ENCODE measurements at regions not wholly inside any gene's neighbourhood (a gene's known extent, or its start where the extent isn't known, plus 50 kb on each side); places are given as distances from the start of the nearest gene placed in this dataset.

DNA sequence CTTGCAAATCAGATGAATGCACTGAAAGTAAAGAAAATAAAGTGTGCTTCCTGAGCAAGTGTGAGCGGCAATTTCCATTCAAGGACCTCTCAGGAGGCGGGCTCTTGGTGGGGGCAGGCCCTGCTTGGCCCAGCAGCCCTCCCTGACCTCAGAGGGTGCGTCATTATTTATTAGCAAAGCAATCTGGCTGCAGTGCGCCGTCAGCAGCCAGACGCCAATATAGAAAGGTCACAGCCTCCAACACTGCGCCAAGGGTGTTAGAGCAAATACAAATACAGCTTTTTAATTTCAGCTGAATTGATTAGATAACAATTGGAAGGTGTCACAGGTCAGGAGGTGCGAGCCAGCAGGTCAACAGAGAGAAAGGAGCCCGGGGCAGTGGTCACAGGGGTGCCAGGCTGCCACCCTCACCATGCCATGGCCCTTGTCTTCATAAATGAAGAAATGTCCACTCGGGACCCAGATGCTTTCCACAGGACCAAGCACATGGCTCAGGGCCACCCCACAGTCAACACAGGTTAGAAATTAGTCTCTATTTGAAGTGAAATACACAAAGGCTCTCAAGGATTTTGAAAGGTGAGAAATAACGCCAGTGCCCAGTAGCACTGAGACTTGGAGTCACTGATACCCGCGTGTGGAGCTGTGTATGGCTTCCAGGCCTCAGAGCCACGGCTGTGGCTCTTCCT, 309.8 kb downstream of the IRX2 start:
- TF ChIP-seq, protein P1, sequence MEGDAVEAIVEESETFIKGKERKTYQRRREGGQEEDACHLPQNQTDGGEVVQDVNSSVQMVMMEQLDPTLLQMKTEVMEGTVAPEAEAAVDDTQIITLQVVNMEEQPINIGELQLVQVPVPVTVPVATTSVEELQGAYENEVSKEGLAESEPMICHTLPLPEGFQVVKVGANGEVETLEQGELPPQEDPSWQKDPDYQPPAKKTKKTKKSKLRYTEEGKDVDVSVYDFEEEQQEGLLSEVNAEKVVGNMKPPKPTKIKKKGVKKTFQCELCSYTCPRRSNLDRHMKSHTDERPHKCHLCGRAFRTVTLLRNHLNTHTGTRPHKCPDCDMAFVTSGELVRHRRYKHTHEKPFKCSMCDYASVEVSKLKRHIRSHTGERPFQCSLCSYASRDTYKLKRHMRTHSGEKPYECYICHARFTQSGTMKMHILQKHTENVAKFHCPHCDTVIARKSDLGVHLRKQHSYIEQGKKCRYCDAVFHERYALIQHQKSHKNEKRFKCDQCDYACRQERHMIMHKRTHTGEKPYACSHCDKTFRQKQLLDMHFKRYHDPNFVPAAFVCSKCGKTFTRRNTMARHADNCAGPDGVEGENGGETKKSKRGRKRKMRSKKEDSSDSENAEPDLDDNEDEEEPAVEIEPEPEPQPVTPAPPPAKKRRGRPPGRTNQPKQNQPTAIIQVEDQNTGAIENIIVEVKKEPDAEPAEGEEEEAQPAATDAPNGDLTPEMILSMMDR (IDR thresholded peaks at IDR 0.05) = no peak
- no peak for TF ChIP-seq POLR2AphosphoS5 (IDR thresholded peaks at IDR 0.05)
- TF ChIP-seq POLR2A (IDR thresholded peaks at IDR 0.05) = no peak
- no peak for TF ChIP-seq EP300 (IDR thresholded peaks at IDR 0.05)
- 63 to 69% methylated on average over 14 of the region's 14 CpGs for WGBS, 2 donors
- H3K36me3 ChIP-seq = no peaks in the 10 kb centered on the region
- ATAC-seq (ENCODE audit: low FRiP score in 2 of 2) (no peak), DNase-seq (no peak)
- no peak overlapping the region for H3K4me3 ChIP-seq
- no peaks in the 10 kb centered on the region for H3K27me3 ChIP-seq
- H3K27ac ChIP-seq = no peak overlapping the region
- no peaks in the 10 kb centered on the region for H3K4me1 ChIP-seq
- no peaks in the 10 kb centered on the region for H3K9me3 ChIP-seq

DNA sequence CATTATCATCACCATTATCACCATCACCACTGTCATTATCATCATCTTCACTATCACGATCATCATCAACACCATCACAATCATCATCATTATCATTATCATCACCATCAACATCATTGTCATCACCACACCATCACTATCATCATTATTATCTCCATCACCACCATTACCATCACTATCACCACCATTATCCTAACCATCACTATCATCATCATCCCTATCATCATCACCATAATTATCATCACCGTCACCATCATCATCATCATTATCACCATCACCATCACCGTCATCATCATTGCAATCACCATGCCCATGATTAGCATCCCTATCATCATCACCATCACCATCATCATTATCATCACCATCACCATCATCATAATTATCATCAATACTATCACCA, 311.9 kb downstream of the IRX2 start:
- H3K4me3 ChIP-seq = no peak overlapping the region
- no peaks in the 10 kb centered on the region for H3K27me3 ChIP-seq
- DNase-seq = no peak
- no peaks in the 10 kb centered on the region for H3K4me1 ChIP-seq
- 92 to 94% methylated on average over 3 of the region's 3 CpGs for WGBS, 2 donors
- H3K27ac ChIP-seq = no peak overlapping the region
- H3K9me3 ChIP-seq = no peaks in the 10 kb centered on the region
- no peak for ATAC-seq (ENCODE audit: low FRiP score in 2 of 2)
- no peaks in the 10 kb centered on the region for H3K36me3 ChIP-seq
- no peak for TF ChIP-seq EP300 (IDR thresholded peaks at IDR 0.05)
- TF ChIP-seq, protein P1 (IDR thresholded peaks at IDR 0.05) = no peak

DNA sequence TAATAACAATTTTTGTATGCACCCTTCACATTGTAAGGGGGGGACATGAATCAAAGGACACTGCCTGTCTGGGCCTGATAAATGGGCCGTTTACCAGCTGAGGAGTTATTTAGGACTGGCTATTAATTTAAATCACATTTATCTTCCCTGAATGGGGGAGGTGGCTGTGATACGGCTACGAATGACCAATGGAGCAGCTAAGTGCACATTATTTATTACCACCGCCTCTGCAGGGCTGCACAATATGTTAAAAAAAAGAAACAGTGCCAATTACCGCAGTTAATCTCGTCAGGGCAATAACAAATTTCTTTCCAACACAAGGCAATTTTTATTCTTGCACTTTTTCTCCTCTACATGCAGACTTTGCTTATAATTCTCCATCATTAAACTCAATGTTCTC, 318.4 kb downstream of the IRX2 start:
- no peak for DNase-seq
- H3K36me3 ChIP-seq = no peaks in the 10 kb centered on the region
- H3K4me3 ChIP-seq = no peak overlapping the region
- TF ChIP-seq POLR2A (IDR thresholded peaks at IDR 0.05) (no peak), POLR2AphosphoS5 (IDR thresholded peaks at IDR 0.05) (no peak), EP300 (IDR thresholded peaks at IDR 0.05) (no peak)
- TF ChIP-seq, protein P1 (IDR thresholded peaks at IDR 0.05) = no peak
- H3K9me3 ChIP-seq = no peaks in the 10 kb centered on the region
- WGBS, 2 donors = 57 to 68% methylated on average over 6 of the region's 6 CpGs
- H3K27me3 ChIP-seq = no peaks in the 10 kb centered on the region
- no peak for ATAC-seq (ENCODE audit: low FRiP score in 2 of 2)
- H3K27ac ChIP-seq = no peak overlapping the region
- no peaks in the 10 kb centered on the region for H3K4me1 ChIP-seq

DNA sequence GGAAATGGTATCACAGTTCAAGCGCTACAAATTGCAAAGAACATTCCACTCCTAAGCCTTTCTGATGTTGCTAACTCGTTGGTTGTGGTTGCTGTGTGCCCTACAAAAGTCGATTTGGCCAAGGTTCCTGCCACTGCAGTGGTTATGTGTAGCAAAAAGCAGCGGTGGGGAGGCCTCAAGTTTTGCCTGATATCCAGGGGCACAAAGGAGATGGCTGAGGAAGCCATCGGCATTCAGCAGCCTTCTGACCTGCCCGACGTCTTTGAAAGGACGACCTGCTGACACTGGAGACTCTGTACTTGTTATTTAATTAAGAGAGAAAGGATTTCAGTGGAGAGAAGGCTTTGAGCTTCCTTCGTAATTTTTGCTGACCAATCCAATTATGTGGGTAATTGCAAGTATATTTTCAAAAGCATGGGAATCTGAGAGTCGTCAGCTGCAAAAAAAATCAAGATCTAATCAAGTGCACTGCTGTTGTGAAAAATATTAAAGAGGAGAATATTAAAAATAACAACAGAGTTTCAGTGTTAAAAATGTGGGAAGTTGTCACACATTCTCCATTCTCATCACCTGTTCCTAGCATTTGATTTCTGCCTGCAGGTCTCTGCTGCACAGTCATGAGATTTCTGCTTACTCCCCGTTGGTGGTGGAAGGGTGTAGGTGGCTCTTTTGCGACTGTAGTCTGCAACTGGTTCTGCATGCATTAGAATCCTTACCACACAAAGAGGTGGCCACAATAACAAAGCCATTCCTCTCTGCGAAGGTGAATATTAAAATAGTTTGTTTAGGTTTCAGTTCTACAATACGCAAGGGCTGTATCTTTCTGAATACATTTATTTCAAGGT, 319.2 kb downstream of the IRX2 start:
- Histone ChIP-seq H3K9me3 (no peaks in the 10 kb centered on the region), H3K27ac (no peak overlapping the region), H3K27me3 (no peaks in the 10 kb centered on the region), H3K36me3 (no peaks in the 10 kb centered on the region), H3K4me3 (no peak overlapping the region), H3K4me1 (no peaks in the 10 kb centered on the region)
- TF ChIP-seq, protein P1 (IDR thresholded peaks at IDR 0.05) = no peak
- TF ChIP-seq POLR2A (IDR thresholded peaks at IDR 0.05) (no peak), POLR2AphosphoS5 (IDR thresholded peaks at IDR 0.05) (no peak), EP300 (IDR thresholded peaks at IDR 0.05) (no peak)
- WGBS, 2 donors = 68% methylated on average over 14 of the region's 14 CpGs
- ATAC-seq (ENCODE audit: low FRiP score in 2 of 2) = no peak
- DNase-seq = no peak
